ENCODE measurements at regions not wholly inside any gene's neighbourhood (a gene's known extent, or its start where the extent isn't known, plus 50 kb on each side); places are given as distances from the start of the nearest gene placed in this dataset.
A peak's percentile ranks its signal among the peaks of the same experiment; 100 is the strongest.

DNA sequence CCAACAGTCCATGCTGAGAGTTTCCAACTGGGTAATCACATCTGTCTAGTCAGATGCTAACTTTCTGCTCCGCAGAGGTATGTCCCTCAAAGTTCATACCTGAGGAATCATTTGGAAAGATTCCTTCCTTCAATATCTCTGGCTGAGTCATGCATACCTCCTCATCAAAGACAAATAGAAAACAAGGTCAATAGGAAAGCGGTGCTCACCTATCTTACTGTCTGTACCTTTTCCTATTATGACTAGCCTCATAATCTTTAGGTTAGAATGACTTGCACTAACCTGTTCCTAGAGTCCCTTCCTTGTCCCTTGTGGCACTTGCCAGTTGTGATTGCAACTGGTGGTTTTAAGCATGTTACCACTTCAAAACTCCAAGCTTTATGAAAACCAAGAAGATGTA lies 78.2 kb upstream of the PTPRK start:
- Histone ChIP-seq H3F3A (ENCODE audit: low read length, unreplicated experiment) (peaks cover 4% of the 10 kb centered on the region), H4K20me1 (ENCODE audit: low read length) (no peaks in the 10 kb centered on the region), H3K9me2 (replicated peaks; ENCODE audit: low read length) (no peaks in the 10 kb centered on the region), H3K9ac (ENCODE audit: low read length) (peak overlapping the region; percentile 57), H3K27ac (ENCODE audit: low read length) (peak overlapping the region; percentile 95), H3K79me2 (ENCODE audit: low read length) (no peaks in the 10 kb centered on the region), H3K4me1 (ENCODE audit: insufficient read depth, low read length) (peaks cover 54% of the 10 kb centered on the region), H3K36me3 (ENCODE audit: low read depth, low read length) (no peaks in the 10 kb centered on the region), H3K27me3 (ENCODE audit: low read length) (no peaks in the 10 kb centered on the region), H3K4me2 (ENCODE audit: low read length) (peak overlapping the region; percentile 73), H2AFZ (ENCODE audit: low read length) (no peak overlapping the region), H3K4me3 (ENCODE audit: low read length) (peak overlapping the region; percentile 35; the same call in 1 of the 2 replicates), H3K9me3 (ENCODE audit: low read length) (no peaks in the 10 kb centered on the region)
- intact Hi-C loops (cut with micrococcal nuclease): loop anchor here (1.0 kb wide), 1 partner anchor 28 kb away; no protein-coding TSS in a partner anchor
- CTCF ChIA-PET: no interaction called here
- TF ChIP-seq, protein P1, sequence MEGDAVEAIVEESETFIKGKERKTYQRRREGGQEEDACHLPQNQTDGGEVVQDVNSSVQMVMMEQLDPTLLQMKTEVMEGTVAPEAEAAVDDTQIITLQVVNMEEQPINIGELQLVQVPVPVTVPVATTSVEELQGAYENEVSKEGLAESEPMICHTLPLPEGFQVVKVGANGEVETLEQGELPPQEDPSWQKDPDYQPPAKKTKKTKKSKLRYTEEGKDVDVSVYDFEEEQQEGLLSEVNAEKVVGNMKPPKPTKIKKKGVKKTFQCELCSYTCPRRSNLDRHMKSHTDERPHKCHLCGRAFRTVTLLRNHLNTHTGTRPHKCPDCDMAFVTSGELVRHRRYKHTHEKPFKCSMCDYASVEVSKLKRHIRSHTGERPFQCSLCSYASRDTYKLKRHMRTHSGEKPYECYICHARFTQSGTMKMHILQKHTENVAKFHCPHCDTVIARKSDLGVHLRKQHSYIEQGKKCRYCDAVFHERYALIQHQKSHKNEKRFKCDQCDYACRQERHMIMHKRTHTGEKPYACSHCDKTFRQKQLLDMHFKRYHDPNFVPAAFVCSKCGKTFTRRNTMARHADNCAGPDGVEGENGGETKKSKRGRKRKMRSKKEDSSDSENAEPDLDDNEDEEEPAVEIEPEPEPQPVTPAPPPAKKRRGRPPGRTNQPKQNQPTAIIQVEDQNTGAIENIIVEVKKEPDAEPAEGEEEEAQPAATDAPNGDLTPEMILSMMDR (conservative IDR thresholded peaks at IDR 0.05; ENCODE audit: low read depth, low read length): no peak
- TF ChIP-seq EZH2 (IDR thresholded peaks at IDR 0.05; ENCODE audit: low read length, unreplicated experiment): no peak
- no peak for TF ChIP-seq EZH2phosphoT487 (IDR thresholded peaks at IDR 0.05; ENCODE audit: borderline replicate concordance, low read length)
- POLR2A ChIA-PET (ENCODE audit: unreplicated experiment): no interaction called here
- DNase-seq: peak; percentile 85
- peak; percentile 54 for ATAC-seq
- no TSS peak for BruUV-seq (replicated peaks)

DNA sequence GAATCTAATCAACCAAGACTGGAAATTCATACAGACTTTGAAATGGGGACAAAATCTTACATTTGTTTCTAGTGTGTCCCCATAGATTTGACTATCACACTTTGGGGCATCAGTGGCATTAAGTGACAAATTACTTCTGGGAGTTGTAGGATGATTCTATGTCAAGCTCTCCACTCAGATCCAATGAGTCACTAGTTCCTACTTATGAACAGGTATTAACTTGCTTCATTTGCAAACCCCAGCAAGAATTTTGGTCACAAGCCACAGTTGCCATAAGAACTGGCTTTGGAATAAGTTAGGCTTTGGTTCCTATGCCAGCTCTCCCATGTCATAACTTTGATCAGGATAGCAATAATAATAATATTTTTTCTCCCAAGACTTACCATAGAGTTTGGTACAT lies 77.6 kb upstream of the PTPRK start:
- H3K79me2 ChIP-seq (ENCODE audit: low read length): no peaks in the 10 kb centered on the region
- H3K4me1 ChIP-seq (ENCODE audit: insufficient read depth, low read length): peaks cover 54% of the 10 kb centered on the region
- POLR2A ChIA-PET (ENCODE audit: unreplicated experiment): no interaction called here
- H3K27ac ChIP-seq (ENCODE audit: low read length): peak overlapping the region; percentile 95
- DNase-seq: peak; percentile 47
- TF ChIP-seq, protein P1 (conservative IDR thresholded peaks at IDR 0.05; ENCODE audit: low read depth, low read length): no peak
- TF ChIP-seq EZH2 (IDR thresholded peaks at IDR 0.05; ENCODE audit: low read length, unreplicated experiment): no peak
- no peak for TF ChIP-seq EZH2phosphoT487 (IDR thresholded peaks at IDR 0.05; ENCODE audit: borderline replicate concordance, low read length)
- peaks cover 4% of the 10 kb centered on the region for H3F3A ChIP-seq (ENCODE audit: low read length, unreplicated experiment)
- no peak overlapping the region for H3K4me3 ChIP-seq (ENCODE audit: low read length)
- H4K20me1 ChIP-seq (ENCODE audit: low read length): no peaks in the 10 kb centered on the region
- H3K27me3 ChIP-seq (ENCODE audit: low read length): no peaks in the 10 kb centered on the region
- no TSS peak for BruUV-seq (replicated peaks)
- no peak for ATAC-seq
- no peak overlapping the region; the same call in 1 of the 2 replicates for H3K9ac ChIP-seq (ENCODE audit: low read length)
- no peak overlapping the region for H2AFZ ChIP-seq (ENCODE audit: low read length)
- H3K36me3 ChIP-seq (ENCODE audit: low read depth, low read length): no peaks in the 10 kb centered on the region
- intact Hi-C loops (cut with micrococcal nuclease): loop anchor here (1.0 kb wide), 1 partner anchor 28 kb away; no protein-coding TSS in a partner anchor
- H3K9me2 ChIP-seq (replicated peaks; ENCODE audit: low read length): no peaks in the 10 kb centered on the region
- H3K9me3 ChIP-seq (ENCODE audit: low read length): no peaks in the 10 kb centered on the region
- peak overlapping the region; percentile 73 for H3K4me2 ChIP-seq (ENCODE audit: low read length)
- CTCF ChIA-PET: no interaction called here

DNA sequence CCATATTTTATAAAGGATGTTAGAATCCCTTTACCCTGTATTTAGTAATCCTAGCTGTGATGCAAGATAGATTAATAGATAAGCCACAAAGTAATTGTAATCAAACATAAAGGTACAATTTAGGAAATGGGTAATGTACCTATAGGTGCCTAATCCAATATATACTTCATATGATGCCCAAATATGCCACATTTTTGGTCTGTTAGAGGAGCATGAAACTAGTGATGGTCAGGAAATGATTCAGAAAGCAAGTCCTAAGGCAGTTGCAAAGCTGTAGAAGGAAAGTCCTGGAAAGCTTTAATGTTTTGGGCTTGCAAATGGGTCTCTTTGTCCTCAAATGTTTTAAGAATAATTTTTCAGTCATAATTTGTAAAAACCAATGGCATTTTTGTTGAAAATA lies 76.6 kb upstream of the PTPRK start:
- no peak overlapping the region for H3K9ac ChIP-seq (ENCODE audit: low read length)
- no peak for ATAC-seq
- H3K9me2 ChIP-seq (replicated peaks; ENCODE audit: low read length): no peaks in the 10 kb centered on the region
- no peaks in the 10 kb centered on the region for H3K79me2 ChIP-seq (ENCODE audit: low read length)
- H3K27me3 ChIP-seq (ENCODE audit: low read length): no peaks in the 10 kb centered on the region
- H3K36me3 ChIP-seq (ENCODE audit: low read depth, low read length): no peaks in the 10 kb centered on the region
- no TSS peak for BruUV-seq (replicated peaks)
- no peak overlapping the region for H3K4me3 ChIP-seq (ENCODE audit: low read length)
- peaks cover 4% of the 10 kb centered on the region for H3F3A ChIP-seq (ENCODE audit: low read length, unreplicated experiment)
- TF ChIP-seq EZH2phosphoT487 (IDR thresholded peaks at IDR 0.05; ENCODE audit: borderline replicate concordance, low read length) (no peak), EZH2 (IDR thresholded peaks at IDR 0.05; ENCODE audit: low read length, unreplicated experiment) (no peak)
- TF ChIP-seq, protein P1 (conservative IDR thresholded peaks at IDR 0.05; ENCODE audit: low read depth, low read length): no peak
- H4K20me1 ChIP-seq (ENCODE audit: low read length): no peaks in the 10 kb centered on the region
- intact Hi-C loops (cut with micrococcal nuclease): no loop called here
- ChIA-PET CTCF (no interaction called here), POLR2A (ENCODE audit: unreplicated experiment) (interaction anchor here (0.5 kb wide), 1 partner anchor 548 kb away, joined by 3 read pairs; no protein-coding TSS in a partner anchor)
- H3K9me3 ChIP-seq (ENCODE audit: low read length): no peaks in the 10 kb centered on the region
- H3K4me1 ChIP-seq (ENCODE audit: insufficient read depth, low read length): peaks cover 54% of the 10 kb centered on the region
- H3K27ac ChIP-seq (ENCODE audit: low read length): peak overlapping the region; percentile 95
- no peak overlapping the region for H2AFZ ChIP-seq (ENCODE audit: low read length)
- peak; percentile 60 for DNase-seq
- peak overlapping the region; percentile 73 for H3K4me2 ChIP-seq (ENCODE audit: low read length)
